RWPE1 (cell line): ENCODE measurements at regions not wholly inside any gene's neighbourhood (a gene's known extent, or its start where the extent isn't known, plus 50 kb on each side); places are given as distances from the start of the nearest gene placed in this dataset.

ENCODE experiments used
- CTCF ChIA-PET: fragments of 350-600 bp; sonication (Branson Sonifier 250); formaldehyde crosslinking; extraction: SDS; loops from one replicate; lab custom pipeline; 2021; lab: Yijun Ruan, JAX
- POLR2A ChIA-PET: fragments of 400-600 bp; formaldehyde crosslinking; extraction: SDS; loops from one replicate; lab custom pipeline; 2020; ENCODE audit warnings: antibody characterized with exemption; ENCODE audit not compliant: low non-redundant PET; lab: Yijun Ruan, JAX
- DNase-seq: peaks from one replicate; pipeline ENCODE4 v3.0.0; 2012; ENCODE audit warnings: low spot score
- H3K27ac ChIP-seq: fragments of 450-650 bp; 2 replicates; pipeline ENCODE4 v1.5.1; 2017
- TF ChIP-seq, protein P1 (sequence below): fragments of 450-650 bp; conservative IDR thresholded peaks from 2 replicates; pipeline ENCODE4 v1.5.1; 2017; ENCODE audit warnings: low read depth, mild to moderate bottlenecking

- ChIA-PET POLR2A (no interaction called here), CTCF (no interaction called here)
- TF ChIP-seq, protein P1, sequence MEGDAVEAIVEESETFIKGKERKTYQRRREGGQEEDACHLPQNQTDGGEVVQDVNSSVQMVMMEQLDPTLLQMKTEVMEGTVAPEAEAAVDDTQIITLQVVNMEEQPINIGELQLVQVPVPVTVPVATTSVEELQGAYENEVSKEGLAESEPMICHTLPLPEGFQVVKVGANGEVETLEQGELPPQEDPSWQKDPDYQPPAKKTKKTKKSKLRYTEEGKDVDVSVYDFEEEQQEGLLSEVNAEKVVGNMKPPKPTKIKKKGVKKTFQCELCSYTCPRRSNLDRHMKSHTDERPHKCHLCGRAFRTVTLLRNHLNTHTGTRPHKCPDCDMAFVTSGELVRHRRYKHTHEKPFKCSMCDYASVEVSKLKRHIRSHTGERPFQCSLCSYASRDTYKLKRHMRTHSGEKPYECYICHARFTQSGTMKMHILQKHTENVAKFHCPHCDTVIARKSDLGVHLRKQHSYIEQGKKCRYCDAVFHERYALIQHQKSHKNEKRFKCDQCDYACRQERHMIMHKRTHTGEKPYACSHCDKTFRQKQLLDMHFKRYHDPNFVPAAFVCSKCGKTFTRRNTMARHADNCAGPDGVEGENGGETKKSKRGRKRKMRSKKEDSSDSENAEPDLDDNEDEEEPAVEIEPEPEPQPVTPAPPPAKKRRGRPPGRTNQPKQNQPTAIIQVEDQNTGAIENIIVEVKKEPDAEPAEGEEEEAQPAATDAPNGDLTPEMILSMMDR: no peak
- no peak for DNase-seq
- no peak overlapping the region for H3K27ac ChIP-seq
Observed at GRCh38 chr22:48984639-48985038, 843.0 kb downstream of the BRD1 start.

- TF ChIP-seq, protein P1: no peak
- DNase-seq: no peak
- POLR2A ChIA-PET: no interaction called here
- no peak overlapping the region for H3K27ac ChIP-seq
- CTCF ChIA-PET: no interaction called here
Observed at GRCh38 chr22:48982321-48982905, 845.3 kb downstream of the BRD1 start.

DNA sequence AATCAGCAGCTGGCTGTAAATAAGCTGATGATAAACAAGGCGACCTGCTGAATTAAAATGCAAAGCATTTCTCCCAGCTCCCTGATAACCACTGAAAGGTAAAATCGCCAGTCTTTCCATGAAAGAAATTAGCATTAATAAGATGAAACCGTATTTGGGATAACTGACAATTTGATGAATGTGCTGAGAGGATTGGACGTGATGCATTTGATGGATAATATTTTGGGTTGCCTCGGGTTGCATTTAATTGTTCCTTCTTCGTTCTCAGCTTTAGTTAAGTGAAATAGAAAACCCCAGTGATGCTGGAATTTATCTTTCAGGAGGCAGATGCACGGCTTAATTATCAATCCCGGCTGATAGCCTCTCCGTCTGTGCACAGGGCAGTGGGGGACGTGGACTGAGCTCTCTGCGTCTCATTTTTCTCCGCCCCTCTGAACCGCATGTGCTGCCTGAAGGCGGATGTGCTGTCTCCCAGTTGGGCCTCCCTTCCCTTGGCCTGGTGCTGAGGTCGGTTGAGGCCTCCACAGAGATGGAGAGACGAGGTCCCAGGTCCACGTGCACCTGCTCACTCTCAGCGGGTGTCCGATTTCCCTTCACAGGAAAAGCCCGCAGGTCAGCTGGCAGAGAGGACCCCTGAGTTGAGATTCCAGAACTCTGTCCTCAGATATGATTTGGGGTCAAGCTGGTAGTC lies 846.2 kb downstream of the BRD1 start:
- no peak for DNase-seq
- ChIA-PET POLR2A (no interaction called here), CTCF (no interaction called here)
- TF ChIP-seq, protein P1: no peak
- no peak overlapping the region for H3K27ac ChIP-seq

DNA sequence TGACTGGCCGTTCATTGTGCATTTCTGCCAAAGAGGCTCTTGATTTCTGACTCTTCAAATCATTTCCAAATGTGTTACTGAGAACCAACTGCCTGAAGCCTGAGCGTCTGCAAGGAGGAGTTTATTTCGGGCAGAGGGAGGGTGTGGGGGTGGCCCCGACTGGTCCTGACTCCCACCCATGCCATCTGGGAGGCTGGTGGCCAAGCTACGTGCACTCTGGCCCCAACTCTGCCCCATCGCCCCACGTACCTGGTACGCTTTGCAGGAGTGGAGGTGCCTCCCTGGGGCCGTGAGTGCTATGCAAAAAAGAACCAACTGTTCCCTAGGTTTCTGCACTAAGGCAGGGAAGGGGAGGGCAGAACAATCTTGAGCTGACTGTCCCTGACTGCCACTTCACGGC lies 846.8 kb downstream of the BRD1 start:
- H3K27ac ChIP-seq: no peak overlapping the region
- TF ChIP-seq, protein P1: no peak
- POLR2A ChIA-PET: no interaction called here
- no peak for DNase-seq
- CTCF ChIA-PET: no interaction called here

DNA sequence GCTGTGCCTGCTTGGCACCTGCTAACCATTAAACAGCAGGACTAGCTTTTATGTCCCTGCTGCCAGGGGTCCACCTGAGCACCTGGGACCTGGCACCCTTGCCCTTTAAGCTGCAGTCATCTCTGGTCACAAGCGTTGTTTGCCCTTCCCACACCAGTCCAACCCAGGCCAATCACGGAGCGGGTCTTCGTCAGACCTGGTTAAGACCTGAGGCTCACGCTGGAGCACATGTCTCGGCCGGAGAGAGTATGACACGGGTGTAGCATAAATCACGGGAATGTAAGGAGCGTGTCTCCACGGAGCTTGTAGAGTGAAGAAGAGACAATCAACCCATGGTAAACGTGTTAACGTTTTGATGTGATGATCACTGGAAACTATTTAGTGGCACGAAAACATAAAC lies 847.3 kb downstream of the BRD1 start:
- TF ChIP-seq, protein P1: no peak
- ChIA-PET CTCF (no interaction called here), POLR2A (no interaction called here)
- H3K27ac ChIP-seq: no peak overlapping the region
- no peak for DNase-seq

GRCh38 chr22:48979482-48979881 lies 848.2 kb downstream of the BRD1 start:
- TF ChIP-seq, protein P1: no peak
- no peak for DNase-seq
- POLR2A ChIA-PET: no interaction called here
- CTCF ChIA-PET: no interaction called here
- no peak overlapping the region for H3K27ac ChIP-seq
